ENCODE measurements at regions not wholly inside any gene's neighbourhood (a gene's known extent, or its start where the extent isn't known, plus 50 kb on each side); places are given as distances from the start of the nearest gene placed in this dataset.

GRCh38 chr2:34849827-34850226 lies 1250.7 kb upstream of the FAM98A start:
- Mint-ChIP-seq H3K27ac (no peak overlapping the region), H3K9me3 (peaks cover 0 to 12% (median 5%) of the 10 kb centered on the region in 7 donors), H3K36me3 (no peaks in the 10 kb centered on the region), H3K4me3 (peak overlapping the region in 1 of 2 donors; percentile 46), H3K4me1 (peaks cover 13% of the 10 kb centered on the region), H3K27me3 (ENCODE audit: low read depth in 3 of 3) (no peaks in the 10 kb centered on the region)
- Histone ChIP-seq H3K4me1 (ENCODE audit: control insufficient read depth in 1 of 2, insufficient read depth in 2 of 2, low read length in 2 of 2) (no peaks in the 10 kb centered on the region), H3K4me3 (replicated peaks in 1 of 3; ENCODE audit: low read depth in 2 of 3, low read length in 3 of 3) (no peak overlapping the region), H3K9ac (ENCODE audit: insufficient read depth, low read length, poor library complexity, severe bottlenecking) (no peak overlapping the region), H3K79me2 (ENCODE audit: insufficient read depth, low read length) (no peaks in the 10 kb centered on the region), H3K4me2 (replicated peaks; ENCODE audit: extremely low read depth, low read length, poor library complexity, severe bottlenecking) (no peak overlapping the region), H3K27ac (ENCODE audit: low read depth in 1 of 2, low read length in 2 of 2) (no peak overlapping the region), H3K36me3 (replicated peaks in 1 of 2; ENCODE audit: control insufficient read depth in 1 of 2, insufficient read depth in 2 of 2, low read length in 2 of 2) (no peaks in the 10 kb centered on the region), H3K27me3 (ENCODE audit: control insufficient read depth in 2 of 2, insufficient read depth in 2 of 2, low read length in 2 of 2) (no peaks in the 10 kb centered on the region), H4K20me1 (ENCODE audit: insufficient read depth, low read length) (no peaks in the 10 kb centered on the region), H3K9me3 (replicated peaks in 1 of 2; ENCODE audit: control insufficient read depth in 1 of 2, insufficient read depth in 1 of 2, low read length in 2 of 2) (peaks cover 4 to 13% of the 10 kb centered on the region in 2 donors), H2AFZ (ENCODE audit: insufficient read depth, low read depth, low read length, poor library complexity, severe bottlenecking) (no peak overlapping the region)
- intact Hi-C loops (cut with micrococcal nuclease): no loop called here
- DNase-seq: no peak
- TF ChIP-seq CTCF (IDR thresholded peaks at IDR 0.05): no peak
- 4% methylated on average over 3 of the region's 3 CpGs for WGBS (ENCODE audit: insufficient coverage)

GRCh38 chr2:34848691-34849090 lies 1249.6 kb upstream of the FAM98A start:
- peaks cover 13% of the 10 kb centered on the region for H3K4me1 Mint-ChIP-seq
- Histone ChIP-seq H3K9ac (ENCODE audit: insufficient read depth, low read length, poor library complexity, severe bottlenecking) (no peak overlapping the region), H3K27ac (ENCODE audit: low read depth in 1 of 2, low read length in 2 of 2) (no peak overlapping the region), H3K4me2 (replicated peaks; ENCODE audit: extremely low read depth, low read length, poor library complexity, severe bottlenecking) (no peak overlapping the region), H3K27me3 (ENCODE audit: control insufficient read depth in 2 of 2, insufficient read depth in 2 of 2, low read length in 2 of 2) (no peaks in the 10 kb centered on the region), H3K9me3 (replicated peaks in 1 of 2; ENCODE audit: control insufficient read depth in 1 of 2, insufficient read depth in 1 of 2, low read length in 2 of 2) (peaks cover under 1 to 1% of the 10 kb centered on the region in 2 donors), H2AFZ (ENCODE audit: insufficient read depth, low read depth, low read length, poor library complexity, severe bottlenecking) (no peak overlapping the region), H3K4me1 (ENCODE audit: control insufficient read depth in 1 of 2, insufficient read depth in 2 of 2, low read length in 2 of 2) (no peaks in the 10 kb centered on the region), H3K79me2 (ENCODE audit: insufficient read depth, low read length) (no peaks in the 10 kb centered on the region), H3K4me3 (replicated peaks in 1 of 3; ENCODE audit: low read depth in 2 of 3, low read length in 3 of 3) (no peak overlapping the region), H3K36me3 (replicated peaks in 1 of 2; ENCODE audit: control insufficient read depth in 1 of 2, insufficient read depth in 2 of 2, low read length in 2 of 2) (no peaks in the 10 kb centered on the region), H4K20me1 (ENCODE audit: insufficient read depth, low read length) (no peaks in the 10 kb centered on the region)
- peaks cover 0 to 11% (median 2%) of the 10 kb centered on the region in 7 donors for H3K9me3 Mint-ChIP-seq
- H3K36me3 Mint-ChIP-seq: no peaks in the 10 kb centered on the region
- intact Hi-C loops (cut with micrococcal nuclease): no loop called here
- 0% methylated on average over 1 of the region's 3 CpGs for WGBS (ENCODE audit: insufficient coverage)
- peak overlapping the region in 1 of 7 donors; percentile 47 for H3K27ac Mint-ChIP-seq
- H3K27me3 Mint-ChIP-seq (ENCODE audit: low read depth in 3 of 3): no peaks in the 10 kb centered on the region
- DNase-seq: no peak
- TF ChIP-seq CTCF (IDR thresholded peaks at IDR 0.05): no peak
- H3K4me3 Mint-ChIP-seq: no peak overlapping the region

Measured in CD14-positive monocyte (primary cell).